IMR-90 (cell line): ENCODE measurements at regions not wholly inside any gene's neighbourhood (a gene's known extent, or its start where the extent isn't known, plus 50 kb on each side); places are given as distances from the start of the nearest gene placed in this dataset.

Source experiments
- ATAC-seq: fragments of 200-7000 bp; cut with Tn5 transposase; 2 replicates; pipeline ENCODE4 v1.9.1; 2020; ENCODE audit warnings: low read depth, mild to moderate bottlenecking, moderate library complexity
- BruUV-seq: library from RNA; stranded (reverse); fragments of 400-500 nt; replicated peaks from 2 replicates; lab custom pipeline; 2021; lab: Mats Ljungman, UMichigan
- CTCF ChIA-PET: fragments of 300-600 bp; formaldehyde crosslinking; extraction: SDS; loops from one replicate; lab custom pipeline; 2021; ENCODE audit warnings: antibody characterized with exemption; lab: Yijun Ruan, JAX
- POLR2A ChIA-PET: fragments of 300-600 bp; sonication (Branson Sonifier 250); formaldehyde crosslinking; loops from one replicate; lab custom pipeline; 2022; ENCODE audit warnings: antibody characterized with exemption; ENCODE audit not compliant: unreplicated experiment; lab: Charles Lee
- DNase-seq: peaks from one replicate; pipeline ENCODE4 v3.0.0; 2013
- H2AFZ ChIP-seq: replicated peaks from 2 replicates; pipeline ENCODE3; 2013; ENCODE audit warnings: low read length, mild to moderate bottlenecking; ENCODE audit not compliant: poor library complexity
- H2AK5ac ChIP-seq: 2 replicates; pipeline ENCODE4 v1.6.1; 2013; ENCODE audit warnings: low read depth, low read length, inconsistent platforms
- H2AK9ac ChIP-seq: replicated peaks from 2 replicates; pipeline ENCODE3; 2013; ENCODE audit warnings: mild to moderate bottlenecking, low read depth, low read length, moderate library complexity; ENCODE audit not compliant: poor library complexity
- H2BK120ac ChIP-seq: 2 replicates; pipeline ENCODE4 v1.6.1; 2013; ENCODE audit warnings: low read depth, low read length, inconsistent platforms
- H2BK15ac ChIP-seq: 3 replicates; pipeline ENCODE4 v1.6.1; 2013; ENCODE audit warnings: low read depth, low read length, inconsistent platforms
- H2BK20ac ChIP-seq: 2 replicates; pipeline ENCODE4 v1.6.1; 2013; ENCODE audit warnings: low read depth, mild to moderate bottlenecking, inconsistent platforms, low read length, moderate library complexity
- H2BK5ac ChIP-seq: 2 replicates; pipeline ENCODE4 v1.6.1; 2013; ENCODE audit warnings: mild to moderate bottlenecking, low read depth, low read length, inconsistent platforms; ENCODE audit not compliant: poor library complexity, severe bottlenecking
- H3K14ac ChIP-seq: replicated peaks from 2 replicates; pipeline ENCODE4 v1.6.1; 2013; ENCODE audit warnings: low read depth, low read length, inconsistent platforms
- H3K18ac ChIP-seq: 2 replicates; pipeline ENCODE4 v1.6.1; 2013; ENCODE audit warnings: low read depth, low read length, control low read depth
- H3K23ac ChIP-seq: 2 replicates; pipeline ENCODE4 v1.6.1; 2013; ENCODE audit warnings: low read depth, low read length, inconsistent platforms
- H3K27ac ChIP-seq: 2 replicates; pipeline ENCODE4 v1.5.1; 2013; ENCODE audit warnings: mild to moderate bottlenecking, control low read depth, low read length; ENCODE audit not compliant: insufficient read depth
- H3K27me3 ChIP-seq: 2 replicates; pipeline ENCODE4 v1.6.1; 2013; ENCODE audit warnings: low read length; ENCODE audit not compliant: control insufficient read depth, insufficient read depth
- H3K36me3 ChIP-seq: 2 replicates; pipeline ENCODE4 v1.6.1; 2013; ENCODE audit warnings: low read length, mixed read lengths; ENCODE audit not compliant: control insufficient read depth, insufficient read depth
- H3K4ac ChIP-seq: 2 replicates; pipeline ENCODE4 v1.6.1; 2013; ENCODE audit warnings: low read depth, low read length, inconsistent platforms
- H3K4me1 ChIP-seq: 2 replicates; pipeline ENCODE4 v1.6.1; 2013; ENCODE audit warnings: low read length, mixed read lengths; ENCODE audit not compliant: control insufficient read depth, insufficient read depth
- H3K4me2 ChIP-seq: 2 replicates; pipeline ENCODE4 v1.6.1; 2013; ENCODE audit warnings: low read depth, mild to moderate bottlenecking, control low read depth, low read length, moderate library complexity
- H3K4me3 ChIP-seq: 2 replicates; pipeline ENCODE4 v1.5.1; 2013; ENCODE audit warnings: low read depth, mild to moderate bottlenecking, control low read depth, low read length, moderate library complexity; ENCODE audit not compliant: insufficient read depth
- H3K56ac ChIP-seq: 2 replicates; pipeline ENCODE4 v1.6.1; 2013; ENCODE audit warnings: low read length, inconsistent platforms; ENCODE audit not compliant: insufficient read depth; ENCODE audit errors: extremely low read depth
- H3K79me1 ChIP-seq, 2 experiments: 2 replicates each; pipeline ENCODE4 v1.6.1; 2013; ENCODE audit warnings: low read length in 2 of 2, inconsistent platforms in 1 of 2, low read depth in 1 of 2
- H3K9ac ChIP-seq: 2 replicates; pipeline ENCODE4 v1.6.1; 2013; ENCODE audit warnings: low read depth, low read length, control low read depth
- H3K9me1 ChIP-seq: 2 replicates; pipeline ENCODE4 v1.6.1; 2013; ENCODE audit warnings: low read length, inconsistent platforms; ENCODE audit not compliant: insufficient read depth
- H3K9me3 ChIP-seq: 2 replicates; pipeline ENCODE4 v1.6.1; 2013; ENCODE audit warnings: low read length; ENCODE audit not compliant: control insufficient read depth, insufficient read depth
- H4K20me1 ChIP-seq: 2 replicates; pipeline ENCODE4 v1.6.1; 2013; ENCODE audit warnings: low read length, inconsistent platforms; ENCODE audit not compliant: insufficient read depth
- H4K5ac ChIP-seq: 2 replicates; pipeline ENCODE4 v1.6.1; 2013; ENCODE audit warnings: mild to moderate bottlenecking, low read depth, low read length, control low read depth
- H4K8ac ChIP-seq, 2 experiments: 2 replicates each; pipeline ENCODE4 v1.6.1; 2013; ENCODE audit warnings: low read depth in 2 of 2, low read length in 2 of 2, control low read depth in 1 of 2, inconsistent platforms in 1 of 2
- H4K91ac ChIP-seq: 2 replicates; pipeline ENCODE4 v1.6.1; 2013; ENCODE audit warnings: low read depth, low read length, inconsistent platforms; ENCODE audit not compliant: insufficient read depth
- BHLHE40 ChIP-seq: fragments of 150-350 bp; IDR thresholded peaks from 2 replicates; pipeline ENCODE4 v1.6.1; 2016; ENCODE audit warnings: mild to moderate bottlenecking, low read depth, low read length
- CEBPB ChIP-seq: IDR thresholded peaks from 2 replicates; pipeline ENCODE4 v1.6.1; 2012; ENCODE audit warnings: low read depth, low read length, improper control_type of control experiment
- CHD1 ChIP-seq: IDR thresholded peaks from 2 replicates; pipeline ENCODE4 v1.6.1; 2012; ENCODE audit warnings: low read depth, low read length, improper control_type of control experiment
- FOS ChIP-seq: fragments of 150-350 bp; IDR thresholded peaks from 2 replicates; pipeline ENCODE4 v1.6.1; 2016; ENCODE audit warnings: low read depth, low read length
- MAFK ChIP-seq: IDR thresholded peaks from 2 replicates; pipeline ENCODE4 v1.6.1; 2012; ENCODE audit warnings: low read depth, low read length, improper control_type of control experiment
- MAZ ChIP-seq: IDR thresholded peaks from 2 replicates; pipeline ENCODE4 v1.6.1; 2012; ENCODE audit warnings: low read depth, mild to moderate bottlenecking, low read length, improper control_type of control experiment, moderate library complexity, borderline replicate concordance
- MXI1 ChIP-seq: IDR thresholded peaks from 2 replicates; pipeline ENCODE4 v1.6.1; 2012; ENCODE audit warnings: low read depth, mild to moderate bottlenecking, low read length, moderate library complexity, borderline replicate concordance
- NFE2L2 ChIP-seq: fragments of 150-350 bp; IDR thresholded peaks from 2 replicates; pipeline ENCODE4 v1.6.1; 2016; ENCODE audit warnings: low read depth, mild to moderate bottlenecking, low read length
- RAD21 ChIP-seq: IDR thresholded peaks from 2 replicates; pipeline ENCODE4 v1.6.1; 2012; ENCODE audit warnings: low read length, improper control_type of control experiment
- RCOR1 ChIP-seq: IDR thresholded peaks from 2 replicates; pipeline ENCODE4 v1.6.1; 2012; ENCODE audit warnings: mild to moderate bottlenecking, low read length, improper control_type of control experiment; ENCODE audit not compliant: insufficient replicate concordance
- RFX5 ChIP-seq: IDR thresholded peaks from 2 replicates; pipeline ENCODE4 v1.8.0; 2012; ENCODE audit warnings: low read depth, mild to moderate bottlenecking, low read length, moderate library complexity
- SMC3 ChIP-seq: fragments of 150-350 bp; IDR thresholded peaks from 2 replicates; pipeline ENCODE4 v1.6.1; 2016; ENCODE audit warnings: low read depth, mild to moderate bottlenecking, antibody characterized with exemption, low read length, moderate library complexity
- WGBS, 2 experiments: methylation state at CpG; one replicate each; pipeline versions ENCODE4 v1.1.5 to v1.1.7; 2013; ENCODE audit warnings: missing lambda C conversion rate in 2 of 2; ENCODE audit not compliant: insufficient read length in 1 of 2; ENCODE audit errors: extremely low coverage in 2 of 2; 5-methylcytosine and 5-hydroxymethylcytosine counted together
- dilution Hi-C: fragments of 300-500 bp; cut with HindIII; formaldehyde crosslinking; loops from one replicate; pipeline ENCODE4 v1.14.3; 2018; ENCODE audit warnings: low sequenced_read_pairs; ENCODE audit not compliant: unreplicated experiment
- in situ Hi-C: fragments of 300-500 bp; cut with MboI; formaldehyde crosslinking; loops from 3 replicates; pipeline ENCODE4 v1.14.3; 2019; ENCODE audit warnings: low sequenced_read_pairs, inconsistent platforms, mixed read lengths
- intact Hi-C: fragments of 100-400 bp; cut with micrococcal nuclease; formaldehyde crosslinking; loops from 2 replicates; pipeline ENCODE4 v1.10.0; 2022
- TF ChIP-seq, protein P1 (sequence below): conservative IDR thresholded peaks from 2 replicates; pipeline ENCODE4 v1.5.1; 2012; ENCODE audit warnings: mild to moderate bottlenecking, low read depth, low read length, improper control_type of control experiment
- TF ChIP-seq, protein P2 (sequence below): fragments of 150-350 bp; IDR thresholded peaks from 2 replicates; pipeline ENCODE4 v1.6.1; 2017; ENCODE audit warnings: mild to moderate bottlenecking, antibody characterized with exemption, low read length, low read depth
- TF ChIP-seq, protein P3 (sequence below): fragments of 150-350 bp; IDR thresholded peaks from 2 replicates; pipeline ENCODE4 v1.6.1; 2016; ENCODE audit warnings: low read depth, mild to moderate bottlenecking, low read length, moderate library complexity, borderline replicate concordance

DNA sequence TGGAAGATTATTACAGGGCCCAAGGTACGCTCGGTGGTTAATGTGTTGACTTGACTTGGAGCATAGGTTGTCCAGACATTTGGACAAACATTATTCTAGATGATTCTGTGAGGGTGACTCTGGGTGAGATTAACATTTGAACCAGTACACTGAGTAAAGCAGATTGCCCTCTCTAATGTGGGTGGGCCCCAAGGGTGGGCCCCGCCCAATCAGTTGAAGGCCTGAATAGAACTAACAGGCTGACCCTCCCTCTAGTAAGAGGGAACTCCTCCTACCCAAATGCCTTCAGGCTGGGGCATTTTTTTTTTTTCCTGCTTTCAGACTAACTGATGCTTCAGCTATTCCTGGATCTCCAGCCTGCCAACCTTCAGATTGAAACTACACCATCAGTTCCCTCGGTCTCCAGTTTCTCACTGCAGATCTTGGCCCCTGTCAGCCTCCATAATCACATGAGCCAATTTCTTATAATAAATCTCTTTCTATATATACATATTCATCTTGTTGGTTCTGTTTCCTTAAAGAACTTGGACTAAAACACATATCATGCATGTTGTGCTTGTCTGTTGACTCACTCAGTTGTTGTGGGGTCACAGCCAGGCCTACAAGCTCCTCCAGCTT is 338.1 kb upstream of the BRINP1 start:
- Histone ChIP-seq H2BK20ac (no peak overlapping the region), H3K23ac (no peak overlapping the region), H4K91ac (no peak overlapping the region), H3K79me1 (no peaks in the 10 kb centered on the region), H4K8ac (no peak overlapping the region), H3K4me1 (no peaks in the 10 kb centered on the region), H3K4ac (no peak overlapping the region), H3K27me3 (no peaks in the 10 kb centered on the region), H2BK15ac (no peak overlapping the region), H2BK120ac (no peak overlapping the region), H4K20me1 (no peaks in the 10 kb centered on the region), H3K9me1 (no peaks in the 10 kb centered on the region), H2BK5ac (no peak overlapping the region), H3K14ac (no peak overlapping the region), H2AK5ac (no peak overlapping the region), H3K36me3 (no peaks in the 10 kb centered on the region), H3K9me3 (peaks cover under 1% of the 10 kb centered on the region), H3K18ac (no peak overlapping the region), H2AFZ (no peak overlapping the region), H4K5ac (no peak overlapping the region), H3K4me2 (no peak overlapping the region), H3K9ac (no peak overlapping the region), H3K4me3 (no peak overlapping the region), H3K56ac (no peak overlapping the region), H2AK9ac (no peak overlapping the region), H3K27ac (no peak overlapping the region)
- DNase-seq = no peak
- WGBS, 2 experiments = no CpG with 5 or more reads among the region's 4 CpGs
- BruUV-seq = no TSS peak
- no peak for ATAC-seq
- TF ChIP-seq, protein P1, sequence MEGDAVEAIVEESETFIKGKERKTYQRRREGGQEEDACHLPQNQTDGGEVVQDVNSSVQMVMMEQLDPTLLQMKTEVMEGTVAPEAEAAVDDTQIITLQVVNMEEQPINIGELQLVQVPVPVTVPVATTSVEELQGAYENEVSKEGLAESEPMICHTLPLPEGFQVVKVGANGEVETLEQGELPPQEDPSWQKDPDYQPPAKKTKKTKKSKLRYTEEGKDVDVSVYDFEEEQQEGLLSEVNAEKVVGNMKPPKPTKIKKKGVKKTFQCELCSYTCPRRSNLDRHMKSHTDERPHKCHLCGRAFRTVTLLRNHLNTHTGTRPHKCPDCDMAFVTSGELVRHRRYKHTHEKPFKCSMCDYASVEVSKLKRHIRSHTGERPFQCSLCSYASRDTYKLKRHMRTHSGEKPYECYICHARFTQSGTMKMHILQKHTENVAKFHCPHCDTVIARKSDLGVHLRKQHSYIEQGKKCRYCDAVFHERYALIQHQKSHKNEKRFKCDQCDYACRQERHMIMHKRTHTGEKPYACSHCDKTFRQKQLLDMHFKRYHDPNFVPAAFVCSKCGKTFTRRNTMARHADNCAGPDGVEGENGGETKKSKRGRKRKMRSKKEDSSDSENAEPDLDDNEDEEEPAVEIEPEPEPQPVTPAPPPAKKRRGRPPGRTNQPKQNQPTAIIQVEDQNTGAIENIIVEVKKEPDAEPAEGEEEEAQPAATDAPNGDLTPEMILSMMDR = no peak
- TF ChIP-seq RFX5 = no peak
- no peak for TF ChIP-seq FOS
- TF ChIP-seq BHLHE40 = no peak
- TF ChIP-seq, protein P2, sequence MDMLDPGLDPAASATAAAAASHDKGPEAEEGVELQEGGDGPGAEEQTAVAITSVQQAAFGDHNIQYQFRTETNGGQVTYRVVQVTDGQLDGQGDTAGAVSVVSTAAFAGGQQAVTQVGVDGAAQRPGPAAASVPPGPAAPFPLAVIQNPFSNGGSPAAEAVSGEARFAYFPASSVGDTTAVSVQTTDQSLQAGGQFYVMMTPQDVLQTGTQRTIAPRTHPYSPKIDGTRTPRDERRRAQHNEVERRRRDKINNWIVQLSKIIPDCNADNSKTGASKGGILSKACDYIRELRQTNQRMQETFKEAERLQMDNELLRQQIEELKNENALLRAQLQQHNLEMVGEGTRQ = no peak
- TF ChIP-seq CEBPB = no peak
- no peak for TF ChIP-seq RAD21
- no peak for TF ChIP-seq MAFK
- no peak for TF ChIP-seq MAZ
- no peak for TF ChIP-seq MXI1
- TF ChIP-seq, protein P3, sequence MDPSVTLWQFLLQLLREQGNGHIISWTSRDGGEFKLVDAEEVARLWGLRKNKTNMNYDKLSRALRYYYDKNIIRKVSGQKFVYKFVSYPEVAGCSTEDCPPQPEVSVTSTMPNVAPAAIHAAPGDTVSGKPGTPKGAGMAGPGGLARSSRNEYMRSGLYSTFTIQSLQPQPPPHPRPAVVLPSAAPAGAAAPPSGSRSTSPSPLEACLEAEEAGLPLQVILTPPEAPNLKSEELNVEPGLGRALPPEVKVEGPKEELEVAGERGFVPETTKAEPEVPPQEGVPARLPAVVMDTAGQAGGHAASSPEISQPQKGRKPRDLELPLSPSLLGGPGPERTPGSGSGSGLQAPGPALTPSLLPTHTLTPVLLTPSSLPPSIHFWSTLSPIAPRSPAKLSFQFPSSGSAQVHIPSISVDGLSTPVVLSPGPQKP = no peak
- no peak for TF ChIP-seq RCOR1
- TF ChIP-seq CHD1 = no peak
- no peak for TF ChIP-seq NFE2L2
- no peak for TF ChIP-seq SMC3
- dilution Hi-C loops (no loop called here), intact Hi-C loops (no loop called here), in situ Hi-C loops (no loop called here)
- ChIA-PET POLR2A (no interaction called here), CTCF (no interaction called here)
